ENCODE measurements at regions not wholly inside any gene's neighbourhood (a gene's known extent, or its start where the extent isn't known, plus 50 kb on each side); places are given as distances from the start of the nearest gene placed in this dataset.

DNA sequence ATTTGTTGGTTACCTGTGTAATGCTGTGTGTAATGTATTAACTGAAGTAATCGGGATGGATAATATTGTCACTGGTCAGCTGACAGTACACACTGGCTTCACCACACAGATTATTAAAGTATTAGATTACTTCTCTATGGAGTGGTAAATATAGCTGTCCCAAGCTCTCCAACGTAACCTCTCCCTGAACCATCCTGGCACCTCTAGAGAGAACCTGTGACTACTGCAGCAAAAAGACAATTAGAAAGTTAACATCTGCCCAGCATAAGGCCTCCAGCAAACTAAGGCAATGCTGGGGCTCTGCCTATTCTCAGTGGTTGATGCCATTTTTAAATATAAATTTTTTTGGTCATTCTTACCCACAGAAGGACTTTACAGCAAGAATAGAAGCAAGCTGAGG, 351.3 kb downstream of the GPD2 start:
- TF ChIP-seq EZH2phosphoT487 (IDR thresholded peaks at IDR 0.05; ENCODE audit: unreplicated experiment) (no peak), CREB1 (CRISPR knock-in tag; IDR thresholded peaks at IDR 0.05; ENCODE audit: low read depth) (no peak), JUNB (IDR thresholded peaks at IDR 0.05; ENCODE audit: unreplicated experiment) (no peak), EZH2 (IDR thresholded peaks at IDR 0.05; ENCODE audit: low read depth, unreplicated experiment) (no peak)
- TF ChIP-seq, protein P1, sequence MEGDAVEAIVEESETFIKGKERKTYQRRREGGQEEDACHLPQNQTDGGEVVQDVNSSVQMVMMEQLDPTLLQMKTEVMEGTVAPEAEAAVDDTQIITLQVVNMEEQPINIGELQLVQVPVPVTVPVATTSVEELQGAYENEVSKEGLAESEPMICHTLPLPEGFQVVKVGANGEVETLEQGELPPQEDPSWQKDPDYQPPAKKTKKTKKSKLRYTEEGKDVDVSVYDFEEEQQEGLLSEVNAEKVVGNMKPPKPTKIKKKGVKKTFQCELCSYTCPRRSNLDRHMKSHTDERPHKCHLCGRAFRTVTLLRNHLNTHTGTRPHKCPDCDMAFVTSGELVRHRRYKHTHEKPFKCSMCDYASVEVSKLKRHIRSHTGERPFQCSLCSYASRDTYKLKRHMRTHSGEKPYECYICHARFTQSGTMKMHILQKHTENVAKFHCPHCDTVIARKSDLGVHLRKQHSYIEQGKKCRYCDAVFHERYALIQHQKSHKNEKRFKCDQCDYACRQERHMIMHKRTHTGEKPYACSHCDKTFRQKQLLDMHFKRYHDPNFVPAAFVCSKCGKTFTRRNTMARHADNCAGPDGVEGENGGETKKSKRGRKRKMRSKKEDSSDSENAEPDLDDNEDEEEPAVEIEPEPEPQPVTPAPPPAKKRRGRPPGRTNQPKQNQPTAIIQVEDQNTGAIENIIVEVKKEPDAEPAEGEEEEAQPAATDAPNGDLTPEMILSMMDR (conservative IDR thresholded peaks at IDR 0.05; ENCODE audit: low read depth in 2 of 2) = no peak
- TF ChIP-seq, protein P2, sequence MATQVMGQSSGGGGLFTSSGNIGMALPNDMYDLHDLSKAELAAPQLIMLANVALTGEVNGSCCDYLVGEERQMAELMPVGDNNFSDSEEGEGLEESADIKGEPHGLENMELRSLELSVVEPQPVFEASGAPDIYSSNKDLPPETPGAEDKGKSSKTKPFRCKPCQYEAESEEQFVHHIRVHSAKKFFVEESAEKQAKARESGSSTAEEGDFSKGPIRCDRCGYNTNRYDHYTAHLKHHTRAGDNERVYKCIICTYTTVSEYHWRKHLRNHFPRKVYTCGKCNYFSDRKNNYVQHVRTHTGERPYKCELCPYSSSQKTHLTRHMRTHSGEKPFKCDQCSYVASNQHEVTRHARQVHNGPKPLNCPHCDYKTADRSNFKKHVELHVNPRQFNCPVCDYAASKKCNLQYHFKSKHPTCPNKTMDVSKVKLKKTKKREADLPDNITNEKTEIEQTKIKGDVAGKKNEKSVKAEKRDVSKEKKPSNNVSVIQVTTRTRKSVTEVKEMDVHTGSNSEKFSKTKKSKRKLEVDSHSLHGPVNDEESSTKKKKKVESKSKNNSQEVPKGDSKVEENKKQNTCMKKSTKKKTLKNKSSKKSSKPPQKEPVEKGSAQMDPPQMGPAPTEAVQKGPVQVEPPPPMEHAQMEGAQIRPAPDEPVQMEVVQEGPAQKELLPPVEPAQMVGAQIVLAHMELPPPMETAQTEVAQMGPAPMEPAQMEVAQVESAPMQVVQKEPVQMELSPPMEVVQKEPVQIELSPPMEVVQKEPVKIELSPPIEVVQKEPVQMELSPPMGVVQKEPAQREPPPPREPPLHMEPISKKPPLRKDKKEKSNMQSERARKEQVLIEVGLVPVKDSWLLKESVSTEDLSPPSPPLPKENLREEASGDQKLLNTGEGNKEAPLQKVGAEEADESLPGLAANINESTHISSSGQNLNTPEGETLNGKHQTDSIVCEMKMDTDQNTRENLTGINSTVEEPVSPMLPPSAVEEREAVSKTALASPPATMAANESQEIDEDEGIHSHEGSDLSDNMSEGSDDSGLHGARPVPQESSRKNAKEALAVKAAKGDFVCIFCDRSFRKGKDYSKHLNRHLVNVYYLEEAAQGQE (IDR thresholded peaks at IDR 0.05; ENCODE audit: unreplicated experiment) = no peak
